Mesothelial cell of epicardium (in vitro differentiated cells): ENCODE measurements at regions not wholly inside any gene's neighbourhood (a gene's known extent, or its start where the extent isn't known, plus 50 kb on each side); places are given as distances from the start of the nearest gene placed in this dataset.

Experiments used
- DNase-seq, 2 experiments: peaks; one replicate each; pipeline ENCODE4 v3.0.0; 2021; ENCODE audit warnings: low spot score in 2 of 2; ENCODE audit not compliant: unreplicated experiment in 2 of 2
- H3K27ac Mint-ChIP-seq: 2 replicates; pipeline ENCODE4 v1.8.0; 2021; ENCODE audit warnings: mixed read lengths
- H3K27me3 Mint-ChIP-seq: 2 replicates; pipeline ENCODE4 v1.8.0; 2021; ENCODE audit warnings: low read depth, mixed read lengths
- H3K36me3 Mint-ChIP-seq: 2 replicates; pipeline ENCODE4 v1.8.0; 2021; ENCODE audit warnings: mixed read lengths
- H3K4me1 Mint-ChIP-seq: 2 replicates; pipeline ENCODE4 v1.8.0; 2021; ENCODE audit warnings: mixed read lengths
- H3K4me3 Mint-ChIP-seq: 2 replicates; pipeline ENCODE4 v1.8.0; 2021; ENCODE audit warnings: mild to moderate bottlenecking, moderate library complexity, mixed read lengths
- H3K9me3 Mint-ChIP-seq: 2 replicates; pipeline ENCODE4 v1.8.0; 2021; ENCODE audit warnings: mixed read lengths
- TF ChIP-seq, protein P1 (sequence below): fragments of 200-600 bp; sonication (generic); IDR thresholded peaks from one replicate; pipeline ENCODE4 v1.5.0; 2021; ENCODE audit warnings: antibody characterized with exemption; ENCODE audit not compliant: unreplicated experiment

DNA sequence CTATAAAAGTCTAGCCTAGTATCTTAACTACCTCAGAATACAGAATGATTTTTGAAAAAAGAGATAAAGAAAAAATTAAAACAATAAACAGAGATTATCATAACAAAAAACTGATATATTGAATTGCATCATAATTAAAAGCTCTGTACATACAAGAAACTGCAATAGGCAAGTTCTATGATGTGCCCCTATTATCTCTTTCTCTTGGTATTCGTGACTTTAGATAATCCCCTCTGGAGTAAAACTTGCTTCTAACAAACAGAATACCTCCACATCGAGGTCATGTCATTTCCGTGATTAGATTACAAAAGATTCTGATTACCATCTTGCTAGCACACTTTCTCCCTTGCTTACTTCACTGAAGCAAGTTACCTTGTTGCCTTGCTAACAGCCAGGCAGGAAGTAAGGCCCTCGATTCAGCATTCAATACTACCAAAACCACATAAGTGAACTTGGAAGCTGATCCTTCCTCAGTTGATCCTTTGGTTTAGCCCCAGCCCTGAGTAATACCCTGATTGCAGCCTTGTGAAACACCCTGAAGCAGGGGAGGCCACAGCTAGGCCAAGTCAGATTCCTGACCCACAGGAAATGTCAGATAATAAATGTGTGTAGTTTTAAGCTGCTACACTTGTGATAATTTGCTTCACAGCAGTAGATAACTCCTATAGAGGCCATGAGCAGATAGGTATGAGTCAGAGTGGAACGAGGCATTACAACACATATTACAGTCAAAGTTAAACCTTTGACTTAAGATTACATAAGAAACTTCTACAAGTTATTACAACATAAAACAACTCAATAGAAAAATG lies 53.7 kb upstream of the TMX4 start:
- H3K4me3 Mint-ChIP-seq, result no peak overlapping the region
- peak overlapping the region; percentile 89 for H3K27ac Mint-ChIP-seq
- peaks cover 4% of the 10 kb centered on the region for H3K9me3 Mint-ChIP-seq
- peaks cover 40% of the 10 kb centered on the region for H3K4me1 Mint-ChIP-seq
- no peak for DNase-seq
- no peaks in the 10 kb centered on the region for H3K36me3 Mint-ChIP-seq
- TF ChIP-seq, protein P1, sequence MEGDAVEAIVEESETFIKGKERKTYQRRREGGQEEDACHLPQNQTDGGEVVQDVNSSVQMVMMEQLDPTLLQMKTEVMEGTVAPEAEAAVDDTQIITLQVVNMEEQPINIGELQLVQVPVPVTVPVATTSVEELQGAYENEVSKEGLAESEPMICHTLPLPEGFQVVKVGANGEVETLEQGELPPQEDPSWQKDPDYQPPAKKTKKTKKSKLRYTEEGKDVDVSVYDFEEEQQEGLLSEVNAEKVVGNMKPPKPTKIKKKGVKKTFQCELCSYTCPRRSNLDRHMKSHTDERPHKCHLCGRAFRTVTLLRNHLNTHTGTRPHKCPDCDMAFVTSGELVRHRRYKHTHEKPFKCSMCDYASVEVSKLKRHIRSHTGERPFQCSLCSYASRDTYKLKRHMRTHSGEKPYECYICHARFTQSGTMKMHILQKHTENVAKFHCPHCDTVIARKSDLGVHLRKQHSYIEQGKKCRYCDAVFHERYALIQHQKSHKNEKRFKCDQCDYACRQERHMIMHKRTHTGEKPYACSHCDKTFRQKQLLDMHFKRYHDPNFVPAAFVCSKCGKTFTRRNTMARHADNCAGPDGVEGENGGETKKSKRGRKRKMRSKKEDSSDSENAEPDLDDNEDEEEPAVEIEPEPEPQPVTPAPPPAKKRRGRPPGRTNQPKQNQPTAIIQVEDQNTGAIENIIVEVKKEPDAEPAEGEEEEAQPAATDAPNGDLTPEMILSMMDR, result no peak
- H3K27me3 Mint-ChIP-seq, result no peaks in the 10 kb centered on the region

DNA sequence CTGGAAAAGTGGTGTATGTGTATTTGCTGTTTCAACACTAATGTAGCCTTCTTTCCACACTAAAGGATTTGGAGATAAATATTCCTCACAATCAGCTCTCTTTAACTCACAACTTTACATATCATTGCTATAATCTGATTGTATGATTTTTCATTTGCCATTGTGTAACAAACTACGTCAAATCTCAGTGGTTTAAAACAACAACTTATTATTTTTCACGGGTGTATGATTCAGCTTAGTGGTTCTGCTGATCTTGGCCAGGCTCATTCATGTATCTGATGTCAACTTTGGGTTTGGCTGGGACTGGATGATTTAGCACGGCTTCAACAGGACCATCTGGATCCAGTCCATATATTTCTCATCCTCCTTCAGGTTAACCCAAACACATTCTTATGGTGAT lies 55.4 kb upstream of the TMX4 start:
- H3K4me1 Mint-ChIP-seq, result peaks cover 44% of the 10 kb centered on the region
- no peaks in the 10 kb centered on the region for H3K36me3 Mint-ChIP-seq
- H3K9me3 Mint-ChIP-seq, result peaks cover 4% of the 10 kb centered on the region
- H3K27me3 Mint-ChIP-seq, result no peaks in the 10 kb centered on the region
- no peak for DNase-seq
- H3K4me3 Mint-ChIP-seq, result no peak overlapping the region
- TF ChIP-seq, protein P1, result no peak
- H3K27ac Mint-ChIP-seq, result no peak overlapping the region

DNA sequence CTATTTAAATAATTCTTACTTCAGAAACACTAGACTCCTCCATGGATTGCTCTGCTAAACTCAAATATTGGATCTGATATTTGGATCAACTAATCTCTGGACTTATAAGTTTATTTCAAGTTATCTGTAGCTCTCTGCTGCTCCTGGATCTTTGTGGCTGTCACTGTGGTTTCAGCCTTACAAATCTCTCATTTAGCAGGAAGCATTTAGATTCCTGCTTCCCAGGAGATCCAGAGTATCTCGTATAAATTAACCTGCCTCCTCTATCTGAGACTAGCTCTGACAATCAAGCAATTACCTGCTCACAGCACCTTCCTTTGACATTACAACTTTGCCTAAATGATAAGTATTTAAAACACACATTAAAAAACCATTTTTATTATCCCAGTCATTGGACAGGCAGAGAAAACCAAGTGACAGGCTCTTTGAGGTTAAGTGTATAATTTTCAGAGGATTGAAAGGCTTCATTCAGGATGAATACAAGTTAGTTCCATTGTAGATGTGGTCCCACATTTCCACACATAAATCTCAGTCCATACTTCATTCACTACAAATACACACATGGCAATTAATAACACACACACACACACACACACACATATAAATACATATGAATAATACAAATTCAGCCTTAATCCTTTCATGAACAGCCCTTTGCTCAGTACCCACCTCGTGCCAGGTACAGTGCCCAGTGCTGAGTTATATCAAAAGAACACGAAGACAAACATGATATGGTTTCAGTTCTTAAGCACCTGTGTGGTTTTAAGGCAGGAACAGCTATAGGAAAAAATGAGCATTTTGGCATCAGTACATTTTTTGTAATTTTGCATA lies 55.5 kb upstream of the PLCB1 start:
- Mint-ChIP-seq H3K27me3 (no peaks in the 10 kb centered on the region), H3K27ac (peak overlapping the region; percentile 60), H3K9me3 (peaks cover 4% of the 10 kb centered on the region), H3K4me1 (peaks cover 37% of the 10 kb centered on the region), H3K36me3 (no peaks in the 10 kb centered on the region), H3K4me3 (no peak overlapping the region)
- no peak for DNase-seq
- TF ChIP-seq, protein P1, result no peak

DNA sequence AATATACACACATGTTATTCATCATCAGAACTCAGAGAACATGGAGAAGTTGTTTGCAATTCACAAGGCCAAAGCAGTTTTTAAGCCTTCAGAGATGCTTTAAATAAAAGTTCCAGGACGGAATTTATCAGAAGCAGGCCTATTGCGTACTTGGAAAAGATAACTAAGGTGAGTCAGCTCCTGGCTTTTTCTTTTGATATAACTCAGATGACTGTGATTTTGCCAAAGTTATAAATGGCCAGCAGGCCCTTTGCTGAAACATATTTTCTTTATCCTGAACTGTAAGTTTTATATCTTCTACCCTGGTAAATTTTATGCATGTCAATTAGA lies 55.0 kb upstream of the PLCB1 start:
- Mint-ChIP-seq H3K36me3 (no peaks in the 10 kb centered on the region), H3K27me3 (no peaks in the 10 kb centered on the region), H3K4me3 (no peak overlapping the region), H3K4me1 (peaks cover 40% of the 10 kb centered on the region), H3K27ac (peak overlapping the region; percentile 17), H3K9me3 (peaks cover 4% of the 10 kb centered on the region)
- no peak for DNase-seq
- TF ChIP-seq, protein P1, result no peak

DNA sequence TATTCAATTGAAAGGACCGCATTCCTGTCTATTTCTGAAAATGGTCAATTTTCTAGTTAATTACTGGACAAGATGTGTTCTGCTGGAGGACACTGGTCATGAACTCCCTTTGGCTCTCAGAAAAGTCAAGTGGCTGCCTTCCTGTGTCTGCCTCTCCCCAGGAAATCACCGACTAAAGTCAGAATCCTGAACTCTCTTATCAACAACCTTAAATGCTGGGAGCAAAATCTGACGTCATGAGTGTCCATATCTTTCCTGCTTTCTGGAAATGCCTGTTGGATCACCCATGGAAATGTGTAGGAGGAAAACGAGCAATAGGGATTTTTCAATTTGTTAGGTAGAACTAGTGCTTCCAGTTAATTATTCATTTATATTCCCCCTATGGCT lies 53.5 kb upstream of the PLCB1 start:
- Mint-ChIP-seq H3K9me3 (peaks cover 4% of the 10 kb centered on the region), H3K27me3 (no peaks in the 10 kb centered on the region), H3K4me3 (no peak overlapping the region), H3K36me3 (no peaks in the 10 kb centered on the region), H3K27ac (peak overlapping the region; percentile 72), H3K4me1 (peaks cover 32% of the 10 kb centered on the region)
- TF ChIP-seq, protein P1, result no peak
- no peak for DNase-seq
